ENCODE measurements at regions not wholly inside any gene's neighbourhood (a gene's known extent, or its start where the extent isn't known, plus 50 kb on each side); places are given as distances from the start of the nearest gene placed in this dataset.

DNA sequence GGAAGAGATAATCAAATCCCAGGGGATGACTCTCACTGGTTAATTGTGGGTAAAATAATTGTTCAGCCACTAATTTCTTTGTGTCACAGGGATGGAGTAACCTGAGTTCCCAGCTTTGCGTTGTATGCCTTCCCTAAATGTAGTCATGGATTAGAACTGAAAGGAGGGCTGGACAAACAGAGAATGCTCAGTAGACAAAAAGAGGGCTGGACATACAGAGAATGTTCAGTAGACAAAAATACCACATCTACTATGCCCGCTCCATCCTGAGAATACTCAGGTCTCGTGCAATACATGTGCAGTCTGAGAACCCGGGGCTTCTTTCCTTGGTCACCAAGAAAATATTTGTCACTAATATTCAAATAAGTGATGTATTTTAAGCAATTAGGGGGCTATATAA is 497.9 kb downstream of the EPHA4 start:
- TF ChIP-seq, protein P1, sequence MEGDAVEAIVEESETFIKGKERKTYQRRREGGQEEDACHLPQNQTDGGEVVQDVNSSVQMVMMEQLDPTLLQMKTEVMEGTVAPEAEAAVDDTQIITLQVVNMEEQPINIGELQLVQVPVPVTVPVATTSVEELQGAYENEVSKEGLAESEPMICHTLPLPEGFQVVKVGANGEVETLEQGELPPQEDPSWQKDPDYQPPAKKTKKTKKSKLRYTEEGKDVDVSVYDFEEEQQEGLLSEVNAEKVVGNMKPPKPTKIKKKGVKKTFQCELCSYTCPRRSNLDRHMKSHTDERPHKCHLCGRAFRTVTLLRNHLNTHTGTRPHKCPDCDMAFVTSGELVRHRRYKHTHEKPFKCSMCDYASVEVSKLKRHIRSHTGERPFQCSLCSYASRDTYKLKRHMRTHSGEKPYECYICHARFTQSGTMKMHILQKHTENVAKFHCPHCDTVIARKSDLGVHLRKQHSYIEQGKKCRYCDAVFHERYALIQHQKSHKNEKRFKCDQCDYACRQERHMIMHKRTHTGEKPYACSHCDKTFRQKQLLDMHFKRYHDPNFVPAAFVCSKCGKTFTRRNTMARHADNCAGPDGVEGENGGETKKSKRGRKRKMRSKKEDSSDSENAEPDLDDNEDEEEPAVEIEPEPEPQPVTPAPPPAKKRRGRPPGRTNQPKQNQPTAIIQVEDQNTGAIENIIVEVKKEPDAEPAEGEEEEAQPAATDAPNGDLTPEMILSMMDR (IDR thresholded peaks at IDR 0.05; ENCODE audit: low read depth, low read length, poor library complexity, severe bottlenecking): no peak
- no peak for TF ChIP-seq EZH2phosphoT487 (IDR thresholded peaks at IDR 0.05; ENCODE audit: borderline replicate concordance, low read length)
